GM12878 (cell line): ENCODE measurements at regions not wholly inside any gene's neighbourhood (a gene's known extent, or its start where the extent isn't known, plus 50 kb on each side); places are given as distances from the start of the nearest gene placed in this dataset.

Experiments
- ATAC-seq: fragments of 200-7000 bp; cut with Tn5 transposase; 3 replicates; pipeline ENCODE4 v1.9.1; 2020; ENCODE audit warnings: mild to moderate bottlenecking, moderate library complexity
- BruUV-seq: library from RNA; stranded (reverse); fragments of 400-500 nt; replicated peaks from 2 replicates; lab custom pipeline; 2021; lab: Mats Ljungman, UMichigan
- CTCF ChIA-PET: fragments of 300-600 bp; sonication (Branson Sonifier 250); formaldehyde crosslinking; extraction: SDS; loops from one replicate; lab custom pipeline; 2021; ENCODE audit warnings: inconsistent platforms; lab: Yijun Ruan, JAX
- POLR2A ChIA-PET: fragments of 350-600 bp; formaldehyde crosslinking; extraction: SDS; loops from one replicate; lab custom pipeline; 2021; ENCODE audit warnings: inconsistent platforms; lab: Charles Lee
- RAD21 ChIA-PET: fragments of 300-600 bp; sonication (Branson Sonifier 250); formaldehyde crosslinking; loops from one replicate; lab custom pipeline; 2023; ENCODE audit warnings: antibody characterized with exemption; ENCODE audit not compliant: unreplicated experiment; lab: Charles Lee
- SMC1A ChIA-PET: fragments of 300-600 bp; sonication (Branson Sonifier 250); formaldehyde crosslinking; loops from one replicate; lab custom pipeline; 2023; ENCODE audit not compliant: unreplicated experiment, uncharacterized antibody; lab: Charles Lee
- DNase-seq: peaks from one replicate; pipeline ENCODE4 v3.0.0-alpha.2; 2011; ENCODE audit warnings: low read depth, low spot score
- FAIRE-seq: peaks from 3 replicates; lab custom pipeline; 2011; peaks lifted over from hg19 to GRCh38; lab: Jason Lieb, UNC
- H2AFZ ChIP-seq: 2 replicates; pipeline ENCODE4 v1.6.0; 2011; ENCODE audit warnings: low read depth, low read length, control low read depth; ENCODE audit not compliant: control insufficient read depth
- H3K27ac ChIP-seq: 2 replicates; pipeline ENCODE4 v1.5.1; 2011; ENCODE audit warnings: control low read depth; ENCODE audit not compliant: control insufficient read depth, insufficient read depth
- H3K27me3 ChIP-seq, 2 experiments: replicated peaks in 1 of 2; 2 replicates each; pipeline versions ENCODE4 v1.6.0 to v1.6.1; 2011; ENCODE audit warnings: low read length in 1 of 2; ENCODE audit not compliant: control insufficient read depth in 2 of 2, insufficient read depth in 2 of 2
- H3K36me3 ChIP-seq, 2 experiments: 2 replicates each; pipeline ENCODE4 v1.5.1; 2011; ENCODE audit warnings: low read length in 1 of 2; ENCODE audit not compliant: control insufficient read depth in 2 of 2, insufficient read depth in 2 of 2
- H3K4me1 ChIP-seq: 2 replicates; pipeline ENCODE4 v1.6.1; 2011; ENCODE audit warnings: mild to moderate bottlenecking, low read length, moderate library complexity, mixed read lengths; ENCODE audit not compliant: control insufficient read depth, insufficient read depth
- H3K4me2 ChIP-seq: 2 replicates; pipeline ENCODE4 v1.6.0; 2011; ENCODE audit warnings: control low read depth; ENCODE audit not compliant: control insufficient read depth, insufficient read depth
- H3K4me3 ChIP-seq: fragments of 200-600 bp; sonication (generic); 2 replicates; pipeline ENCODE4 v1.5.1; 2016
- H3K79me2 ChIP-seq: 2 replicates; pipeline ENCODE4 v1.6.0; 2011; ENCODE audit warnings: low read length; ENCODE audit not compliant: control insufficient read depth, insufficient read depth
- H3K9ac ChIP-seq: 2 replicates; pipeline ENCODE4 v1.8.0; 2011; ENCODE audit warnings: low read length, control low read depth, mixed read lengths; ENCODE audit not compliant: control insufficient read depth, insufficient read depth
- H3K9me3 ChIP-seq: replicated peaks from 3 replicates; pipeline ENCODE4 v1.5.1; 2011; ENCODE audit warnings: mild to moderate bottlenecking, low read length; ENCODE audit not compliant: control insufficient read depth, insufficient read depth
- H4K20me1 ChIP-seq: 2 replicates; pipeline ENCODE4 v1.6.0; 2011; ENCODE audit not compliant: control insufficient read depth, insufficient read depth
- ATF7 ChIP-seq: fragments of 450-650 bp; IDR thresholded peaks from 2 replicates; pipeline ENCODE4 v1.6.1; 2016; ENCODE audit warnings: low read depth, mild to moderate bottlenecking
- CHD4 ChIP-seq: fragments of 200-600 bp; sonication (generic); IDR thresholded peaks from 2 replicates; pipeline ENCODE4 v1.6.1; 2016; ENCODE audit warnings: mild to moderate bottlenecking
- IKZF1 ChIP-seq: fragments of 450-650 bp; conservative IDR thresholded peaks from 2 replicates; pipeline ENCODE4 v1.6.1; 2017; ENCODE audit warnings: antibody characterized with exemption, mild to moderate bottlenecking
- KDM1A ChIP-seq: fragments of 200-600 bp; sonication (generic); IDR thresholded peaks from 2 replicates; pipeline ENCODE4 v1.6.1; 2016; ENCODE audit warnings: borderline replicate concordance
- MTA2 ChIP-seq: fragments of 450-650 bp; IDR thresholded peaks from 2 replicates; pipeline ENCODE4 v1.6.1; 2016; ENCODE audit warnings: low read depth, mild to moderate bottlenecking, moderate library complexity
- MYB ChIP-seq: fragments of 150-350 bp; IDR thresholded peaks from 2 replicates; pipeline ENCODE4 v1.6.1; 2014; ENCODE audit warnings: mild to moderate bottlenecking, low read depth, low read length, borderline replicate concordance
- NR2C1 ChIP-seq: fragments of 450-650 bp; IDR thresholded peaks from 2 replicates; pipeline ENCODE4 v1.6.1; 2017; ENCODE audit warnings: antibody characterized with exemption, mild to moderate bottlenecking, moderate library complexity
- POLR2A ChIP-seq: IDR thresholded peaks from 2 replicates; pipeline ENCODE4 v1.6.1; 2011; ENCODE audit warnings: low read depth, mild to moderate bottlenecking, low read length
- POU2F2 ChIP-seq: IDR thresholded peaks from 3 replicates; pipeline ENCODE4 v1.6.1; 2011; ENCODE audit warnings: low read depth, mild to moderate bottlenecking, low read length, borderline replicate concordance
- RFX5 ChIP-seq: IDR thresholded peaks from 2 replicates; pipeline ENCODE4 v1.6.1; 2011; ENCODE audit warnings: low read depth, low read length, improper control_type of control experiment
- SIX5 ChIP-seq: IDR thresholded peaks from 2 replicates; pipeline ENCODE4 v1.6.1; 2011; ENCODE audit warnings: mild to moderate bottlenecking, low read depth, low read length, moderate library complexity; ENCODE audit not compliant: severe bottlenecking
- SMAD5 ChIP-seq: IDR thresholded peaks from 2 replicates; pipeline ENCODE4 v1.6.1; 2016; ENCODE audit warnings: antibody characterized with exemption, low read depth
- SMARCA5 ChIP-seq: fragments of 450-650 bp; IDR thresholded peaks from 2 replicates; pipeline ENCODE4 v1.6.1; 2017; ENCODE audit warnings: mild to moderate bottlenecking
- SUZ12 ChIP-seq: fragments of 200-600 bp; sonication (generic); IDR thresholded peaks from one replicate; pipeline ENCODE4 v1.6.1; 2018; ENCODE audit warnings: antibody characterized with exemption, mild to moderate bottlenecking; ENCODE audit not compliant: unreplicated experiment
- YY1 ChIP-seq: IDR thresholded peaks from 2 replicates; pipeline ENCODE4 v1.6.1; 2011; ENCODE audit warnings: low read depth, mild to moderate bottlenecking, low read length
- ZNF384 ChIP-seq: IDR thresholded peaks from 2 replicates; pipeline ENCODE4 v1.6.1; 2012; ENCODE audit warnings: low read depth, mild to moderate bottlenecking, low read length, improper control_type of control experiment, borderline replicate concordance
- WGBS: methylation state at CpG from one replicate; pipeline ENCODE4 v1.1.6; 2016; ENCODE audit warnings: low lambda C conversion rate; ENCODE audit not compliant: insufficient replicate concordance, insufficient coverage; ENCODE audit errors: missing lambda C conversion rate; 5-methylcytosine and 5-hydroxymethylcytosine counted together
- in situ Hi-C: fragments of 300-500 bp; cut with MboI; formaldehyde crosslinking; loops from 9 replicates; pipeline ENCODE4 v1.14.3; 2018; ENCODE audit warnings: mixed read lengths
- intact Hi-C: fragments of 100-400 bp; cut with micrococcal nuclease; formaldehyde crosslinking; loops from one replicate; pipeline ENCODE4 v1.14.2; 2022; ENCODE audit not compliant: unreplicated experiment
- TF ChIP-seq, protein P1 (sequence below): fragments of 450-650 bp; IDR thresholded peaks from 2 replicates; pipeline ENCODE4 v1.6.1; 2017; ENCODE audit warnings: low read depth, mild to moderate bottlenecking, moderate library complexity
- TF ChIP-seq, protein P2 (sequence below): fragments of 450-650 bp; IDR thresholded peaks from 2 replicates; pipeline ENCODE4 v1.6.1; 2017; ENCODE audit warnings: mild to moderate bottlenecking, moderate library complexity
- TF ChIP-seq, protein P3 (sequence below): fragments of 450-650 bp; IDR thresholded peaks from 2 replicates; pipeline ENCODE4 v1.6.1; 2016; ENCODE audit warnings: mild to moderate bottlenecking

DNA sequence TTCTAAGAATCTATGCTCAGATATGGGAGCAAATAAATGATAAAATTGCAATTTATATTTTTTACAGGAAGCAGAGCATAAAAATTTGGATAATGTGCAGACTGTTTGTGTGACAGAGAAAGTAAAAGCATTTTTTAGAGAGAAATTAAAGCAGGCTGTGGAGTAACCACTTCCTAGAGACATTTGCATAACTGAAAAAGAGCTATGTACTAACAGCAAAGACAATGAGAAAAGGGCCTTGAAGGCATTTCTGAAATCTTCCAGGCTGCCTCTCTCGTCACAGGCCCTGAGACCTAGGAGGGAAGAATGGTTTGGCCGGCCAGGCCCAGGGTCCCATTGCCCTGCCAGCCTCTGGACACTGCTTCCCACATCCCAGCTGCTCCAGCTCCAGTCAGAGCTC is 247.2 kb downstream of the ALX1 start:
- H3K4me2 ChIP-seq, result peak overlapping the region; percentile 81
- WGBS, result 0% methylated on average over 2 of the region's 2 CpGs
- ChIA-PET POLR2A (interaction anchor here (1.1 to 1.4 kb wide), 2 partner anchors 11 to 17 kb away, joined by 3 to 4 read pairs; no protein-coding TSS in a partner anchor), CTCF (interaction anchor here (0.7 to 1.3 kb wide), 2 partner anchors 15 to 17 kb away, joined by 3 read pairs; no protein-coding TSS in a partner anchor), SMC1A (interaction anchor here (0.9 to 1.6 kb wide), 7 partner anchors 9 to 23 kb away, joined by 3 to 10 read pairs (median 4); no protein-coding TSS in a partner anchor), RAD21 (interaction anchor here (1.1 to 1.8 kb wide), 3 partner anchors 17 to 340 kb away, joined by 3 to 7 read pairs (median 4); no protein-coding TSS in a partner anchor)
- in situ Hi-C loops, result no loop called here
- no TSS peak for BruUV-seq
- peak; percentile 25 for DNase-seq
- H4K20me1 ChIP-seq, result no peaks in the 10 kb centered on the region
- H3K4me1 ChIP-seq, result peaks cover 24% of the 10 kb centered on the region
- H3K27ac ChIP-seq, result peak overlapping the region; percentile 91
- peak; percentile 54 for FAIRE-seq
- peak overlapping the region; percentile 67 for H3K9ac ChIP-seq
- H3K36me3 ChIP-seq, result no peaks in the 10 kb centered on the region
- no peaks in the 10 kb centered on the region; the same call in 2 of the 3 replicates for H3K9me3 ChIP-seq
- no peaks in the 10 kb centered on the region for H3K79me2 ChIP-seq
- ATAC-seq, result peak; percentile 76
- H3K27me3 ChIP-seq, result no peaks in the 10 kb centered on the region
- peak overlapping the region; percentile 53; the same call in 1 of the 2 replicates for H3K4me3 ChIP-seq
- peak overlapping the region; percentile 75 for H2AFZ ChIP-seq
- intact Hi-C loops, result no loop called here
- TF ChIP-seq SMARCA5, result 0 out of 2 replicates have a peak, but pooled peaks have one; percentile 32
- no peak for TF ChIP-seq CHD4
- 0 out of 2 replicates have a peak, but pooled peaks have one; percentile 32 for TF ChIP-seq IKZF1
- TF ChIP-seq SUZ12, result no peak
- no peak for TF ChIP-seq SIX5
- TF ChIP-seq, protein P1, sequence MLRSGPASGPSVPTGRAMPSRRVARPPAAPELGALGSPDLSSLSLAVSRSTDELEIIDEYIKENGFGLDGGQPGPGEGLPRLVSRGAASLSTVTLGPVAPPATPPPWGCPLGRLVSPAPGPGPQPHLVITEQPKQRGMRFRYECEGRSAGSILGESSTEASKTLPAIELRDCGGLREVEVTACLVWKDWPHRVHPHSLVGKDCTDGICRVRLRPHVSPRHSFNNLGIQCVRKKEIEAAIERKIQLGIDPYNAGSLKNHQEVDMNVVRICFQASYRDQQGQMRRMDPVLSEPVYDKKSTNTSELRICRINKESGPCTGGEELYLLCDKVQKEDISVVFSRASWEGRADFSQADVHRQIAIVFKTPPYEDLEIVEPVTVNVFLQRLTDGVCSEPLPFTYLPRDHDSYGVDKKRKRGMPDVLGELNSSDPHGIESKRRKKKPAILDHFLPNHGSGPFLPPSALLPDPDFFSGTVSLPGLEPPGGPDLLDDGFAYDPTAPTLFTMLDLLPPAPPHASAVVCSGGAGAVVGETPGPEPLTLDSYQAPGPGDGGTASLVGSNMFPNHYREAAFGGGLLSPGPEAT, result peak; percentile 25; the same call in 1 of the 2 replicates
- TF ChIP-seq MYB, result peak; percentile 79; the same call in 1 of the 2 replicates
- TF ChIP-seq, protein P2, sequence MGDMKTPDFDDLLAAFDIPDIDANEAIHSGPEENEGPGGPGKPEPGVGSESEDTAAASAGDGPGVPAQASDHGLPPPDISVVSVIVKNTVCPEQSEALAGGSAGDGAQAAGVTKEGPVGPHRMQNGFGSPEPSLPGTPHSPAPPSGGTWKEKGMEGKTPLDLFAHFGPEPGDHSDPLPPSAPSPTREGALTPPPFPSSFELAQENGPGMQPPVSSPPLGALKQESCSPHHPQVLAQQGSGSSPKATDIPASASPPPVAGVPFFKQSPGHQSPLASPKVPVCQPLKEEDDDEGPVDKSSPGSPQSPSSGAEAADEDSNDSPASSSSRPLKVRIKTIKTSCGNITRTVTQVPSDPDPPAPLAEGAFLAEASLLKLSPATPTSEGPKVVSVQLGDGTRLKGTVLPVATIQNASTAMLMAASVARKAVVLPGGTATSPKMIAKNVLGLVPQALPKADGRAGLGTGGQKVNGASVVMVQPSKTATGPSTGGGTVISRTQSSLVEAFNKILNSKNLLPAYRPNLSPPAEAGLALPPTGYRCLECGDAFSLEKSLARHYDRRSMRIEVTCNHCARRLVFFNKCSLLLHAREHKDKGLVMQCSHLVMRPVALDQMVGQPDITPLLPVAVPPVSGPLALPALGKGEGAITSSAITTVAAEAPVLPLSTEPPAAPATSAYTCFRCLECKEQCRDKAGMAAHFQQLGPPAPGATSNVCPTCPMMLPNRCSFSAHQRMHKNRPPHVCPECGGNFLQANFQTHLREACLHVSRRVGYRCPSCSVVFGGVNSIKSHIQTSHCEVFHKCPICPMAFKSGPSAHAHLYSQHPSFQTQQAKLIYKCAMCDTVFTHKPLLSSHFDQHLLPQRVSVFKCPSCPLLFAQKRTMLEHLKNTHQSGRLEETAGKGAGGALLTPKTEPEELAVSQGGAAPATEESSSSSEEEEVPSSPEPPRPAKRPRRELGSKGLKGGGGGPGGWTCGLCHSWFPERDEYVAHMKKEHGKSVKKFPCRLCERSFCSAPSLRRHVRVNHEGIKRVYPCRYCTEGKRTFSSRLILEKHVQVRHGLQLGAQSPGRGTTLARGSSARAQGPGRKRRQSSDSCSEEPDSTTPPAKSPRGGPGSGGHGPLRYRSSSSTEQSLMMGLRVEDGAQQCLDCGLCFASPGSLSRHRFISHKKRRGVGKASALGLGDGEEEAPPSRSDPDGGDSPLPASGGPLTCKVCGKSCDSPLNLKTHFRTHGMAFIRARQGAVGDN, result peak; percentile 47; the same call in 1 of the 2 replicates
- TF ChIP-seq YY1, result 0 out of 2 replicates have a peak, but pooled peaks have one; percentile 7
- no peak for TF ChIP-seq KDM1A
- TF ChIP-seq POLR2A, result 0 out of 2 replicates have a peak, but pooled peaks have one; percentile 30
- TF ChIP-seq ZNF384, result peak; percentile 12; the same call in 1 of the 2 replicates
- TF ChIP-seq, protein P3, sequence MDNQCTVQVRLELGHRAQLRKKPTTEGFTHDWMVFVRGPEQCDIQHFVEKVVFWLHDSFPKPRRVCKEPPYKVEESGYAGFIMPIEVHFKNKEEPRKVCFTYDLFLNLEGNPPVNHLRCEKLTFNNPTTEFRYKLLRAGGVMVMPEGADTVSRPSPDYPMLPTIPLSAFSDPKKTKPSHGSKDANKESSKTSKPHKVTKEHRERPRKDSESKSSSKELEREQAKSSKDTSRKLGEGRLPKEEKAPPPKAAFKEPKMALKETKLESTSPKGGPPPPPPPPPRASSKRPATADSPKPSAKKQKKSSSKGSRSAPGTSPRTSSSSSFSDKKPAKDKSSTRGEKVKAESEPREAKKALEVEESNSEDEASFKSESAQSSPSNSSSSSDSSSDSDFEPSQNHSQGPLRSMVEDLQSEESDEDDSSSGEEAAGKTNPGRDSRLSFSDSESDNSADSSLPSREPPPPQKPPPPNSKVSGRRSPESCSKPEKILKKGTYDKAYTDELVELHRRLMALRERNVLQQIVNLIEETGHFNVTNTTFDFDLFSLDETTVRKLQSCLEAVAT, result 0 out of 2 replicates have a peak, but pooled peaks have one; percentile 50
- no peak for TF ChIP-seq RFX5
- TF ChIP-seq MTA2, result peak; percentile 34; the same call in 1 of the 2 replicates
- TF ChIP-seq SMAD5, result no peak
- 0 out of 2 replicates have a peak, but pooled peaks have one; percentile 6 for TF ChIP-seq NR2C1
- no peak for TF ChIP-seq ATF7
- TF ChIP-seq POU2F2, result peak; percentile 94; the same call in 2 of the 3 replicates
